VCaP (cell line): ENCODE measurements at regions not wholly inside any gene's neighbourhood (a gene's known extent, or its start where the extent isn't known, plus 50 kb on each side); places are given as distances from the start of the nearest gene placed in this dataset.

ENCODE experiments used
- H3K27ac ChIP-seq: fragments of 450-650 bp; 2 replicates; pipeline ENCODE4 v1.5.1; 2017
- CTCF ChIP-seq: fragments of 450-650 bp; conservative IDR thresholded peaks from 2 replicates; pipeline ENCODE4 v1.5.1; 2017; ENCODE audit warnings: mild to moderate bottlenecking, moderate library complexity

- H3K27ac ChIP-seq: no peak overlapping the region
- no peak for TF ChIP-seq CTCF
Measured at GRCh38 chr2:144812288-144812687, 292.4 kb upstream of the ZEB2 start.

- no peak for TF ChIP-seq CTCF
- no peak overlapping the region for H3K27ac ChIP-seq
Measured at GRCh38 chr2:144801766-144802165, 281.8 kb upstream of the ZEB2 start.

GRCh38 chr2:144801325-144801724 lies 281.4 kb upstream of the ZEB2 start:
- H3K27ac ChIP-seq: no peak overlapping the region
- TF ChIP-seq CTCF: no peak

GRCh38 chr2:144798989-144799388 lies 279.1 kb upstream of the ZEB2 start:
- no peak overlapping the region for H3K27ac ChIP-seq
- TF ChIP-seq CTCF: no peak

GRCh38 chr2:144798034-144798433 lies 278.1 kb upstream of the ZEB2 start:
- no peak for TF ChIP-seq CTCF
- H3K27ac ChIP-seq: no peak overlapping the region

- no peak overlapping the region for H3K27ac ChIP-seq
- no peak for TF ChIP-seq CTCF
Measured at GRCh38 chr2:144796936-144797335, 277.0 kb upstream of the ZEB2 start.

- no peak for TF ChIP-seq CTCF
Measured at GRCh38 chr2:144796164-144796563, 276.2 kb upstream of the ZEB2 start.

GRCh38 chr2:144785253-144785652 lies 265.3 kb upstream of the ZEB2 start:
- H3K27ac ChIP-seq: no peak overlapping the region
- TF ChIP-seq CTCF: no peak

More at GRCh38 chr2:144796164-144796563, 276.2 kb upstream of the ZEB2 start:
- no peak overlapping the region for H3K27ac ChIP-seq
